ENCODE measurements at regions not wholly inside any gene's neighbourhood (a gene's known extent, or its start where the extent isn't known, plus 50 kb on each side); places are given as distances from the start of the nearest gene placed in this dataset.

GRCh38 chr5:167071981-167072610 lies 1219.3 kb upstream of the WWC1 start:
- TF ChIP-seq EZH2phosphoT487 (IDR thresholded peaks at IDR 0.05; ENCODE audit: insufficient read depth, low read depth): no peak
- TF ChIP-seq EZH2 (IDR thresholded peaks at IDR 0.05; ENCODE audit: insufficient read depth, poor library complexity, severe bottlenecking): no peak
